Astrocyte of the cerebellum (primary cell): ENCODE measurements at regions not wholly inside any gene's neighbourhood (a gene's known extent, or its start where the extent isn't known, plus 50 kb on each side); places are given as distances from the start of the nearest gene placed in this dataset.

Experiments used
- DNase-seq: peaks from one replicate; pipeline ENCODE4 v3.0.0-alpha.2; 2011; ENCODE audit warnings: low read depth
- H3K4me3 ChIP-seq: 2 replicates; pipeline ENCODE4 v1.5.1; 2011; ENCODE audit warnings: mild to moderate bottlenecking, low read depth, low read length, moderate library complexity
- CTCF ChIP-seq: IDR thresholded peaks from 2 replicates; pipeline ENCODE4 v1.5.1; 2012; ENCODE audit warnings: low read length, low read depth, moderate library complexity, mild to moderate bottlenecking; ENCODE audit errors: missing control alignments
- in situ Hi-C: cut with HindIII; loops from 2 replicates; pipeline ENCODE4 v1.10.0; 2017; ENCODE audit warnings: low sequenced_read_pairs

GRCh38 chr3:30343861-30344260, 262.5 kb upstream of the TGFBR2 start:
- H3K4me3 ChIP-seq: no peak overlapping the region
- TF ChIP-seq CTCF: no peak
- in situ Hi-C loops: loop anchor here (5.0 kb wide), 1 partner anchor 97 kb away; no protein-coding TSS in a partner anchor
- no peak for DNase-seq

GRCh38 chr3:30344288-30344687, 262.1 kb upstream of the TGFBR2 start:
- in situ Hi-C loops: loop anchor here (5.0 kb wide), 1 partner anchor 97 kb away; no protein-coding TSS in a partner anchor
- no peak for TF ChIP-seq CTCF
- DNase-seq: no peak
- H3K4me3 ChIP-seq: no peak overlapping the region

- H3K4me3 ChIP-seq: no peak overlapping the region
- DNase-seq: no peak
- no peak for TF ChIP-seq CTCF
- in situ Hi-C loops: no loop called here
These were observed 259.5 kb upstream of the TGFBR2 start for GRCh38 chr3:30346933-30347320.

- DNase-seq: no peak
- H3K4me3 ChIP-seq: no peak overlapping the region
- no peak for TF ChIP-seq CTCF
- in situ Hi-C loops: no loop called here
These were observed 258.7 kb upstream of the TGFBR2 start for GRCh38 chr3:30347679-30348216.

GRCh38 chr3:30349507-30349906, 256.9 kb upstream of the TGFBR2 start:
- TF ChIP-seq CTCF: no peak
- no peak for DNase-seq
- in situ Hi-C loops: no loop called here
- H3K4me3 ChIP-seq: no peak overlapping the region

- in situ Hi-C loops: no loop called here
- no peak for DNase-seq
- TF ChIP-seq CTCF: no peak
- no peak overlapping the region for H3K4me3 ChIP-seq
These were observed 256.4 kb upstream of the TGFBR2 start for GRCh38 chr3:30350011-30350410.
